ENCODE measurements at regions not wholly inside any gene's neighbourhood (a gene's known extent, or its start where the extent isn't known, plus 50 kb on each side); places are given as distances from the start of the nearest gene placed in this dataset.

GRCh38 chr7:136061433-136061832 is 84.3 kb upstream of the MTPN start:
- H3K4me1 ChIP-seq (ENCODE audit: control insufficient read depth in 1 of 2, insufficient read depth in 1 of 2, low read depth in 1 of 2, low read length in 1 of 2), result no peaks in the 10 kb centered on the region
- H3K27ac ChIP-seq, result no peak overlapping the region
- H3K4me3 ChIP-seq (ENCODE audit: low read depth in 1 of 2, low read length in 1 of 2), result no peak overlapping the region
- no peaks in the 10 kb centered on the region for H3K27me3 ChIP-seq
- H3K9me3 ChIP-seq, result no peaks in the 10 kb centered on the region
- no peaks in the 10 kb centered on the region for H3K36me3 ChIP-seq
- TF ChIP-seq, protein P1, sequence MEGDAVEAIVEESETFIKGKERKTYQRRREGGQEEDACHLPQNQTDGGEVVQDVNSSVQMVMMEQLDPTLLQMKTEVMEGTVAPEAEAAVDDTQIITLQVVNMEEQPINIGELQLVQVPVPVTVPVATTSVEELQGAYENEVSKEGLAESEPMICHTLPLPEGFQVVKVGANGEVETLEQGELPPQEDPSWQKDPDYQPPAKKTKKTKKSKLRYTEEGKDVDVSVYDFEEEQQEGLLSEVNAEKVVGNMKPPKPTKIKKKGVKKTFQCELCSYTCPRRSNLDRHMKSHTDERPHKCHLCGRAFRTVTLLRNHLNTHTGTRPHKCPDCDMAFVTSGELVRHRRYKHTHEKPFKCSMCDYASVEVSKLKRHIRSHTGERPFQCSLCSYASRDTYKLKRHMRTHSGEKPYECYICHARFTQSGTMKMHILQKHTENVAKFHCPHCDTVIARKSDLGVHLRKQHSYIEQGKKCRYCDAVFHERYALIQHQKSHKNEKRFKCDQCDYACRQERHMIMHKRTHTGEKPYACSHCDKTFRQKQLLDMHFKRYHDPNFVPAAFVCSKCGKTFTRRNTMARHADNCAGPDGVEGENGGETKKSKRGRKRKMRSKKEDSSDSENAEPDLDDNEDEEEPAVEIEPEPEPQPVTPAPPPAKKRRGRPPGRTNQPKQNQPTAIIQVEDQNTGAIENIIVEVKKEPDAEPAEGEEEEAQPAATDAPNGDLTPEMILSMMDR (IDR thresholded peaks at IDR 0.05), result no peak

GRCh38 chr7:136058546-136058945 is 81.4 kb upstream of the MTPN start:
- Histone ChIP-seq H3K4me3 (ENCODE audit: low read depth in 1 of 2, low read length in 1 of 2) (no peak overlapping the region), H3K36me3 (no peaks in the 10 kb centered on the region), H3K27ac (no peak overlapping the region), H3K4me1 (ENCODE audit: control insufficient read depth in 1 of 2, insufficient read depth in 1 of 2, low read depth in 1 of 2, low read length in 1 of 2) (no peaks in the 10 kb centered on the region), H3K27me3 (no peaks in the 10 kb centered on the region), H3K9me3 (no peaks in the 10 kb centered on the region)
- TF ChIP-seq, protein P1 (IDR thresholded peaks at IDR 0.05), result no peak

GRCh38 chr7:136057509-136057908 is 80.3 kb upstream of the MTPN start:
- TF ChIP-seq, protein P1 (IDR thresholded peaks at IDR 0.05), result no peak

GRCh38 chr7:136056651-136057231 is 79.6 kb upstream of the MTPN start:
- Histone ChIP-seq H3K9me3 (no peaks in the 10 kb centered on the region), H3K27me3 (no peaks in the 10 kb centered on the region), H3K27ac (no peak overlapping the region), H3K4me3 (ENCODE audit: low read depth in 1 of 2, low read length in 1 of 2) (no peak overlapping the region), H3K36me3 (no peaks in the 10 kb centered on the region), H3K4me1 (ENCODE audit: control insufficient read depth in 1 of 2, insufficient read depth in 1 of 2, low read depth in 1 of 2, low read length in 1 of 2) (no peaks in the 10 kb centered on the region)
- TF ChIP-seq, protein P1 (IDR thresholded peaks at IDR 0.05), result no peak

More at GRCh38 chr7:136057509-136057908, 80.3 kb upstream of the MTPN start:
- no peaks in the 10 kb centered on the region for H3K27me3 ChIP-seq
- H3K4me3 ChIP-seq (ENCODE audit: low read depth in 1 of 2, low read length in 1 of 2), result no peak overlapping the region
- no peak overlapping the region for H3K27ac ChIP-seq
- H3K9me3 ChIP-seq, result no peaks in the 10 kb centered on the region
- no peaks in the 10 kb centered on the region for H3K4me1 ChIP-seq (ENCODE audit: control insufficient read depth in 1 of 2, insufficient read depth in 1 of 2, low read depth in 1 of 2, low read length in 1 of 2)
- no peaks in the 10 kb centered on the region for H3K36me3 ChIP-seq

GRCh38 chr7:136055266-136055665 is 78.1 kb upstream of the MTPN start:
- Histone ChIP-seq H3K27me3 (no peaks in the 10 kb centered on the region), H3K4me3 (ENCODE audit: low read depth in 1 of 2, low read length in 1 of 2) (no peak overlapping the region), H3K9me3 (no peaks in the 10 kb centered on the region), H3K27ac (no peak overlapping the region), H3K4me1 (ENCODE audit: control insufficient read depth in 1 of 2, insufficient read depth in 1 of 2, low read depth in 1 of 2, low read length in 1 of 2) (no peaks in the 10 kb centered on the region), H3K36me3 (no peaks in the 10 kb centered on the region)
- TF ChIP-seq, protein P1 (IDR thresholded peaks at IDR 0.05), result no peak
